Transverse colon (tissue), 4 donors: ENCODE measurements at regions not wholly inside any gene's neighbourhood (a gene's known extent, or its start where the extent isn't known, plus 50 kb on each side); places are given as distances from the start of the nearest gene placed in this dataset.

Source experiments
- DNase-seq: peaks from one replicate; pipeline ENCODE4 v3.0.0-alpha.2; 2019
- H3K27ac ChIP-seq, 4 donors: fragments of 200-600 bp; sonication (generic); 2 replicates each; pipeline ENCODE4 v1.5.1; 2016 to 2018; ENCODE audit warnings: inconsistent platforms in 4 of 4
- H3K27me3 ChIP-seq: fragments of 200-600 bp; sonication (generic); 2 replicates; pipeline ENCODE4 v1.5.1; 2017; ENCODE audit warnings: inconsistent platforms
- H3K36me3 ChIP-seq, 4 donors: fragments of 200-600 bp; sonication (generic); 2 replicates each; pipeline ENCODE4 v1.5.1; 2017 to 2019; ENCODE audit warnings: inconsistent platforms in 4 of 4
- H3K4me1 ChIP-seq, 4 donors: fragments of 200-600 bp; sonication (generic); 2 replicates each; pipeline ENCODE4 v1.5.1; 2017 to 2020; ENCODE audit warnings: inconsistent platforms in 4 of 4
- H3K4me3 ChIP-seq, 4 donors: fragments of 200-600 bp; sonication (generic); 1 replicate in 1 of 4; 2 replicates in 3 of 4; pipeline versions ENCODE4 v1.5.1 to v1.6.1; 2017 to 2019; ENCODE audit warnings: inconsistent platforms in 4 of 4
- H3K9me3 ChIP-seq, 2 donors: fragments of 200-600 bp; sonication (generic); 2 replicates each; pipeline ENCODE4 v1.5.1; 2017 to 2019; ENCODE audit warnings: inconsistent platforms in 2 of 2
- EP300 ChIP-seq: sonication (generic); formaldehyde crosslinking; IDR thresholded peaks from one replicate; pipeline ENCODE4 v1.6.1; 2017; ENCODE audit warnings: antibody characterized with exemption, low read depth
- POLR2A ChIP-seq: fragments of 450-650 bp; IDR thresholded peaks from one replicate; pipeline ENCODE4 v1.6.1; 2016; ENCODE audit warnings: antibody characterized with exemption, mild to moderate bottlenecking, moderate library complexity
- POLR2AphosphoS5 ChIP-seq, 3 donors: sonication (generic); formaldehyde crosslinking; IDR thresholded peaks; one replicate each; pipeline ENCODE4 v1.6.1; 2016; ENCODE audit warnings: antibody characterized with exemption in 3 of 3
- WGBS, 2 donors: methylation state at CpG; one replicate each; pipeline ENCODE4 v1.1.5; 2018; ENCODE audit warnings: low coverage in 1 of 2; 5-methylcytosine and 5-hydroxymethylcytosine counted together
- in situ Hi-C, 4 donors: fragments of 200-750 bp; cut with MboI; loops; one replicate each; pipeline versions ENCODE4 v1.15.0 to v1.15.1; 2017; ENCODE audit warnings: low sequenced_read_pairs in 3 of 4, low pct_ligation_motif_present in 1 of 4, low pct_unique_long_range_greater_than_20kb in 1 of 4
- intact Hi-C: fragments of 100-400 bp; cut with DNase I; formaldehyde crosslinking; loops from one replicate; pipeline ENCODE4 v1.15.1; 2023; ENCODE audit warnings: low total_unique reads
- TF ChIP-seq, protein P1 (sequence below), 5 experiments: fragments of 200-600 bp in 3 of 5; fragments of 450-650 bp in 2 of 5; sonication (generic) in 3 of 5; IDR thresholded peaks; 1 replicate in 2 of 5; 2 replicates in 3 of 5; pipeline ENCODE4 v1.5.1; 2016 to 2017; ENCODE audit warnings: antibody characterized with exemption in 5 of 5, inconsistent platforms in 3 of 5, mild to moderate bottlenecking in 2 of 5, moderate library complexity in 1 of 5

DNA sequence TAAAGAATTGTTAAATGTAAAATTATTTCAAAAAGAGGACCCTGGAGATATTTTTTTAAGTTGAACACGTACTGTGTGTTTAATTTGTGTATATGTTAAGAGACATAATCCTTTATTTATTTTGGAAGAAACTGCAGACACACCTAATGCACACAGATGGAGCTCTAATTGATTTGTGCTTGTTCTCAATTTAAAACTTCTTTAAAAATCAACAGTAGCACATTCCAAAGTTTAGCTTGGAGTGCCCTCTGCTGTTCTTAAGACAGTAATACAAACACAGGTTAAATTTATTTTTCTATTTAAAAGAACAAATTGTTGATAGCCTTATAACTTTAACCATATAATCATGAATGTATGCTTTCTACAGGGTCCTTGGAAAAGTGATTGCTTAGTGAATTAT, 277.6 kb upstream of the ADAMTS16 start:
- Histone ChIP-seq H3K36me3 (no peaks in the 10 kb centered on the region), H3K27ac (no peak overlapping the region), H3K27me3 (no peaks in the 10 kb centered on the region), H3K9me3 (no peaks in the 10 kb centered on the region), H3K4me1 (no peaks in the 10 kb centered on the region), H3K4me3 (no peak overlapping the region)
- intact Hi-C loops = no loop called here
- no peak for TF ChIP-seq EP300
- TF ChIP-seq, protein P1, sequence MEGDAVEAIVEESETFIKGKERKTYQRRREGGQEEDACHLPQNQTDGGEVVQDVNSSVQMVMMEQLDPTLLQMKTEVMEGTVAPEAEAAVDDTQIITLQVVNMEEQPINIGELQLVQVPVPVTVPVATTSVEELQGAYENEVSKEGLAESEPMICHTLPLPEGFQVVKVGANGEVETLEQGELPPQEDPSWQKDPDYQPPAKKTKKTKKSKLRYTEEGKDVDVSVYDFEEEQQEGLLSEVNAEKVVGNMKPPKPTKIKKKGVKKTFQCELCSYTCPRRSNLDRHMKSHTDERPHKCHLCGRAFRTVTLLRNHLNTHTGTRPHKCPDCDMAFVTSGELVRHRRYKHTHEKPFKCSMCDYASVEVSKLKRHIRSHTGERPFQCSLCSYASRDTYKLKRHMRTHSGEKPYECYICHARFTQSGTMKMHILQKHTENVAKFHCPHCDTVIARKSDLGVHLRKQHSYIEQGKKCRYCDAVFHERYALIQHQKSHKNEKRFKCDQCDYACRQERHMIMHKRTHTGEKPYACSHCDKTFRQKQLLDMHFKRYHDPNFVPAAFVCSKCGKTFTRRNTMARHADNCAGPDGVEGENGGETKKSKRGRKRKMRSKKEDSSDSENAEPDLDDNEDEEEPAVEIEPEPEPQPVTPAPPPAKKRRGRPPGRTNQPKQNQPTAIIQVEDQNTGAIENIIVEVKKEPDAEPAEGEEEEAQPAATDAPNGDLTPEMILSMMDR (IDR thresholded peaks at IDR 0.05) = peak in 4 of 5 experiments; percentile 17 to 41 (median 30)
- in situ Hi-C loops = no loop called here
- WGBS, 2 donors = 5 to 20% methylated on average over 1 of the region's 1 CpG
- DNase-seq = no peak

DNA sequence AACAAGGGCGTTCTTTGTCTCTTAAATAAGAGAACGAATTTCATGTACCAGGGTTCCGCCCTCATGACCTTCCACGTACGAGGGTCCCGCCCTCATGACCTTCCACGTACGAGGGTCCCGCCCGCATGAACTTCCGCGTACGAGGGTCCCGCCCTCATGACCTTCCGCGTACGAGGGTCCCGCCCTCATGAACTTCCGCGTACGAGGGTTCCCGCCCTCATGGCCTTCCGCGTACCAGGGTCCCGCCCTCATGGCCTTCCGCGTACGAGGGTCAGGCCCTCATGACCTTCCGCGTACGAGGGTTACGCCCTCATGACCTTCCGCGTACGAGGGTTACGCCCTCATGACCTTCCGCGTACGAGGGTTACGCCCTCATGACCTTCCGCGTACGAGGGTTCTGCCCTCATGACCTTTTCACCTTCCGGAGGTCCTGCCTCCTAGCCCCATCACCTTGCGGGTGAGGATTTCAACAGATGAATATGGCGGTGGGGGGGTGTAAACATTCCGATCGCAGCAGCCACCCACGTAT, 273.9 kb upstream of the ADAMTS16 start:
- Histone ChIP-seq H3K9me3 (no peaks in the 10 kb centered on the region), H3K36me3 (no peaks in the 10 kb centered on the region), H3K4me3 (no peak overlapping the region), H3K27me3 (no peaks in the 10 kb centered on the region), H3K27ac (no peak overlapping the region), H3K4me1 (no peaks in the 10 kb centered on the region)
- TF ChIP-seq POLR2AphosphoS5 (IDR thresholded peaks at IDR 0.05) (no peak), EP300 (no peak), POLR2A (no peak)
- TF ChIP-seq, protein P1 (IDR thresholded peaks at IDR 0.05) = no peak
- WGBS, 2 donors = 96 to 100% methylated on average over 4 to 49 of the region's 49 CpGs
- DNase-seq = no peak
- intact Hi-C loops (no loop called here), in situ Hi-C loops (no loop called here)

GRCh38 chr5:4866817-4867216, 273.3 kb upstream of the ADAMTS16 start:
- no peaks in the 10 kb centered on the region for H3K27me3 ChIP-seq
- H3K9me3 ChIP-seq = no peaks in the 10 kb centered on the region
- no peak overlapping the region for H3K4me3 ChIP-seq
- WGBS, 2 donors = 95% methylated on average over 21 of the region's 21 CpGs; no CpG with 5 or more reads in 1 of the 2 donors
- no peaks in the 10 kb centered on the region for H3K36me3 ChIP-seq
- in situ Hi-C loops = no loop called here
- intact Hi-C loops = no loop called here
- no peak for TF ChIP-seq EP300
- no peak for TF ChIP-seq POLR2A
- TF ChIP-seq, protein P1 (IDR thresholded peaks at IDR 0.05) = no peak
- no peak for TF ChIP-seq POLR2AphosphoS5 (IDR thresholded peaks at IDR 0.05)
- H3K4me1 ChIP-seq = no peaks in the 10 kb centered on the region
- DNase-seq = no peak
- H3K27ac ChIP-seq = no peak overlapping the region

DNA sequence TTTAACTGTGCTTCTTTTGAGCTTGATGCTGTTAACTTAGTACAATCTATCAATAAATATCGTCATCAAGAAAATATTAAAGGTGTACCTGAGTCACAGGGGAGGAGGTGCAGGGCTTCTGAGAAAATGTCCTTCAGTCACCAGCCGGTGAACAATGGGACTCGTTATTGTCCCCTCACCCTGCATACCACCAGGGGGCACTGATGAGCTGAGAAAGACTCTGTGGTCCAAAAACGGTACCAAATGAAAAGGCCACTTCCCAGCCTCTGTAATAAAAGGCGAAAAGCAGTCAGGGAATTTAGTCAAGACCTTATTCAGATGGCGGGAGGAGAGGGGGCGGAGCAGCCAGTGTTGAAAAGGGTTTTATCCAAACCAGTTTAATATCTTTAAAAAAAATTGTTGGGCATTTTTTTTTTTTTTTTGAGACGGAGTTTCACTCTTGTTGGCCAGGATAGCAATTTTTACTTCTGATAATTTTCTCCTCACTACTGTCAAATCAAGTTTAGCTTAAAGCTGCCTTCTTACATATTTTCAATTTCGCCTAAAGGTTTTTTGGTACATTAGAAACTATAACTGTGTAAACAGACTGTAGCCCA, 271.9 kb upstream of the ADAMTS16 start:
- intact Hi-C loops = no loop called here
- 36 to 39% methylated on average over 7 to 9 of the region's 9 CpGs for WGBS, 2 donors
- H3K4me3 ChIP-seq = no peak overlapping the region

More for the DNA sequence above, 271.9 kb upstream of the ADAMTS16 start:
- TF ChIP-seq POLR2AphosphoS5 (IDR thresholded peaks at IDR 0.05) (no peak), POLR2A (no peak)
- TF ChIP-seq, protein P1 (IDR thresholded peaks at IDR 0.05) = peak; percentile 43 to 83 (median 71)
- Histone ChIP-seq H3K27ac (no peak overlapping the region), H3K4me1 (no peaks in the 10 kb centered on the region), H3K36me3 (no peaks in the 10 kb centered on the region), H3K9me3 (no peaks in the 10 kb centered on the region), H3K27me3 (no peaks in the 10 kb centered on the region)
- in situ Hi-C loops = no loop called here
- DNase-seq = peak; percentile 38
